Loucy (cell line): ENCODE measurements at regions not wholly inside any gene's neighbourhood (a gene's known extent, or its start where the extent isn't known, plus 50 kb on each side); places are given as distances from the start of the nearest gene placed in this dataset.

Source experiments
- H2AFZ ChIP-seq: fragments of 200-600 bp; sonication (generic); 2 replicates; pipeline ENCODE4 v1.6.0; 2016; ENCODE audit warnings: antibody characterized with exemption, mild to moderate bottlenecking, low read length, moderate library complexity
- H3F3A ChIP-seq: fragments of 200-600 bp; 2 replicates; pipeline ENCODE4 v1.6.0; 2016; ENCODE audit warnings: antibody characterized with exemption, low read depth, mild to moderate bottlenecking
- H3K27me3 ChIP-seq: fragments of 200-600 bp; sonication (generic); 2 replicates; pipeline ENCODE4 v1.6.1; 2014; ENCODE audit warnings: low read length, mild to moderate bottlenecking; ENCODE audit not compliant: insufficient read depth, poor library complexity, severe bottlenecking
- H3K36me3 ChIP-seq: fragments of 200-600 bp; sonication (generic); 2 replicates; pipeline ENCODE4 v1.6.1; 2016; ENCODE audit warnings: low read length; ENCODE audit not compliant: insufficient read depth
- H3K4me1 ChIP-seq: fragments of 200-600 bp; sonication (generic); 2 replicates; pipeline ENCODE4 v1.5.1; 2014; ENCODE audit warnings: low read length, mild to moderate bottlenecking; ENCODE audit not compliant: insufficient read depth, poor library complexity, severe bottlenecking
- H3K4me2 ChIP-seq: fragments of 200-600 bp; sonication (generic); 2 replicates; pipeline ENCODE4 v1.6.0; 2014; ENCODE audit warnings: antibody characterized with exemption, low read length, low read depth, mild to moderate bottlenecking; ENCODE audit not compliant: poor library complexity, severe bottlenecking
- H3K4me3 ChIP-seq: fragments of 200-600 bp; sonication (generic); 2 replicates; pipeline ENCODE4 v1.5.1; 2014; ENCODE audit warnings: low read length, mild to moderate bottlenecking, mixed read lengths; ENCODE audit not compliant: poor library complexity, severe bottlenecking
- H3K79me2 ChIP-seq: fragments of 200-600 bp; sonication (generic); 2 replicates; pipeline ENCODE4 v1.6.1; 2014; ENCODE audit warnings: low read length; ENCODE audit not compliant: insufficient read depth
- H3K9ac ChIP-seq: fragments of 200-600 bp; sonication (generic); 2 replicates; pipeline ENCODE4 v1.6.0; 2014; ENCODE audit warnings: mild to moderate bottlenecking, low read depth, low read length, moderate library complexity; ENCODE audit not compliant: poor library complexity, severe bottlenecking
- H3K9me2 ChIP-seq: fragments of 200-600 bp; sonication (generic); replicated peaks from 2 replicates; pipeline ENCODE4 v1.6.1; 2016; ENCODE audit warnings: low read depth, low read length, mixed read lengths
- H3K9me3 ChIP-seq: fragments of 200-600 bp; sonication (generic); 2 replicates; pipeline ENCODE4 v1.6.1; 2014; ENCODE audit warnings: mild to moderate bottlenecking, antibody characterized with exemption, low read length, low read depth; ENCODE audit not compliant: insufficient read depth
- H4K20me1 ChIP-seq: fragments of 200-600 bp; sonication (generic); 2 replicates; pipeline ENCODE4 v1.6.0; 2014; ENCODE audit warnings: antibody characterized with exemption, low read length, mild to moderate bottlenecking; ENCODE audit not compliant: insufficient read depth, poor library complexity, severe bottlenecking
- EZH2phosphoT487 ChIP-seq: fragments of 200-600 bp; IDR thresholded peaks from 2 replicates; pipeline ENCODE4 v1.6.1; 2018; ENCODE audit warnings: antibody characterized with exemption, mild to moderate bottlenecking, moderate library complexity, borderline replicate concordance
- TF ChIP-seq, protein P1 (sequence below): fragments of 200-600 bp; sonication (generic); conservative IDR thresholded peaks from 2 replicates; pipeline ENCODE4 v1.5.1; 2014; ENCODE audit warnings: mild to moderate bottlenecking, antibody characterized with exemption, low read length

- Histone ChIP-seq H3K36me3 (no peaks in the 10 kb centered on the region), H3K9me2 (no peaks in the 10 kb centered on the region), H3K4me2 (no peak overlapping the region), H3K9ac (no peak overlapping the region), H2AFZ (no peak overlapping the region), H4K20me1 (no peaks in the 10 kb centered on the region), H3K9me3 (no peaks in the 10 kb centered on the region), H3K4me3 (no peak overlapping the region), H3K79me2 (no peaks in the 10 kb centered on the region), H3K27me3 (no peaks in the 10 kb centered on the region), H3K4me1 (no peaks in the 10 kb centered on the region), H3F3A (no peaks in the 10 kb centered on the region)
- no peak for TF ChIP-seq EZH2phosphoT487
- TF ChIP-seq, protein P1, sequence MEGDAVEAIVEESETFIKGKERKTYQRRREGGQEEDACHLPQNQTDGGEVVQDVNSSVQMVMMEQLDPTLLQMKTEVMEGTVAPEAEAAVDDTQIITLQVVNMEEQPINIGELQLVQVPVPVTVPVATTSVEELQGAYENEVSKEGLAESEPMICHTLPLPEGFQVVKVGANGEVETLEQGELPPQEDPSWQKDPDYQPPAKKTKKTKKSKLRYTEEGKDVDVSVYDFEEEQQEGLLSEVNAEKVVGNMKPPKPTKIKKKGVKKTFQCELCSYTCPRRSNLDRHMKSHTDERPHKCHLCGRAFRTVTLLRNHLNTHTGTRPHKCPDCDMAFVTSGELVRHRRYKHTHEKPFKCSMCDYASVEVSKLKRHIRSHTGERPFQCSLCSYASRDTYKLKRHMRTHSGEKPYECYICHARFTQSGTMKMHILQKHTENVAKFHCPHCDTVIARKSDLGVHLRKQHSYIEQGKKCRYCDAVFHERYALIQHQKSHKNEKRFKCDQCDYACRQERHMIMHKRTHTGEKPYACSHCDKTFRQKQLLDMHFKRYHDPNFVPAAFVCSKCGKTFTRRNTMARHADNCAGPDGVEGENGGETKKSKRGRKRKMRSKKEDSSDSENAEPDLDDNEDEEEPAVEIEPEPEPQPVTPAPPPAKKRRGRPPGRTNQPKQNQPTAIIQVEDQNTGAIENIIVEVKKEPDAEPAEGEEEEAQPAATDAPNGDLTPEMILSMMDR: no peak
Measured at GRCh38 chr14:48826058-48826457, 760.1 kb downstream of the RPS29 start.

DNA sequence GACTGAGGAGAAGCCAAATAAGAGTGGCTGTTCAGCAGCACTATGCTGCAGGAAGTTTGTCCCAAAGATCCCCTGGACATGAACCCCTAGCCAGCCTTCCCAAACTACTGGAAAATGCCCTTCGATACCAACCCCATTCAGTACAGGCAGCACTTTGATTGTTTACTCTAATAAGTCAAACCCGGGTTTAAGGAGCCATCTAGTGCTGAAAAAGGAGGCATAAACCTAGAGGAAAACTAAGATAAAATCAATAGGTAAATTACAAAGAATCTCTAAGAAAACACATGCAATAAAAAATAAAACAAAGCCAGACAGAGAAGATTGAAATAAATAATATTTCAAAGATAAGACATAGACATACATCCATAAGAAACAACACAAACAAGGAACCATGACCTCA is 771.6 kb downstream of the RPS29 start:
- TF ChIP-seq, protein P1: no peak
- no peak for TF ChIP-seq EZH2phosphoT487
- H3K4me2 ChIP-seq: no peak overlapping the region
- no peaks in the 10 kb centered on the region for H3K27me3 ChIP-seq
- H2AFZ ChIP-seq: no peak overlapping the region
- H3K36me3 ChIP-seq: no peaks in the 10 kb centered on the region
- H3K79me2 ChIP-seq: no peaks in the 10 kb centered on the region
- H3F3A ChIP-seq: no peaks in the 10 kb centered on the region
- no peaks in the 10 kb centered on the region for H3K9me2 ChIP-seq
- H3K9ac ChIP-seq: no peak overlapping the region
- H3K4me1 ChIP-seq: no peaks in the 10 kb centered on the region
- H3K4me3 ChIP-seq: no peak overlapping the region
- H4K20me1 ChIP-seq: no peaks in the 10 kb centered on the region
- no peaks in the 10 kb centered on the region for H3K9me3 ChIP-seq

DNA sequence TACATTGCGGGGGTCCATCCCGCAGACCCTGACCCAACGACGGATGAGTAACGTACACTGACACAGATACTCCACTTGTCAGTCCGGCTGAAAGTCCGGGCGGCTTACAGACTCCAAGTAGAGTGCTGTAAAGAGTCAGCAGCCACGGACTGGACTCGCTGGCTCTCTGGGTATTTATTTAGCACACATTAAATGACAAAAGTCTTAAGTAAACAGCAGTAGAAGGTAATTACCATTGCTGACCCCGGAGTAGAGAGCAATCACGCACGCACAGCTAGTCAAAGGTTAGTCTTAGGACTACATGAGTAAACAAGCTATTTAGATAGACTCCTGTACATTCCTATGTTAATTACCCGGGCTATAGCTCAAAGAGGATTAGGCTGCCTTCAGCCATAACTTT is 780.9 kb downstream of the RPS29 start:
- H2AFZ ChIP-seq: no peak overlapping the region
- H3F3A ChIP-seq: no peaks in the 10 kb centered on the region
- H3K9me2 ChIP-seq: no peaks in the 10 kb centered on the region
- no peak overlapping the region for H3K9ac ChIP-seq
- TF ChIP-seq, protein P1: no peak
- no peak for TF ChIP-seq EZH2phosphoT487
- H4K20me1 ChIP-seq: no peaks in the 10 kb centered on the region
- no peaks in the 10 kb centered on the region for H3K79me2 ChIP-seq
- H3K27me3 ChIP-seq: no peaks in the 10 kb centered on the region
- H3K36me3 ChIP-seq: no peaks in the 10 kb centered on the region
- no peaks in the 10 kb centered on the region for H3K4me1 ChIP-seq
- no peak overlapping the region for H3K4me2 ChIP-seq
- H3K9me3 ChIP-seq: no peaks in the 10 kb centered on the region
- H3K4me3 ChIP-seq: no peak overlapping the region
